ENCODE measurements at regions not wholly inside any gene's neighbourhood (a gene's known extent, or its start where the extent isn't known, plus 50 kb on each side); places are given as distances from the start of the nearest gene placed in this dataset.

- TF ChIP-seq CTCF (IDR thresholded peaks at IDR 0.05), result no peak
- TF ChIP-seq POLR2A (IDR thresholded peaks at IDR 0.05), result no peak
These were observed 115.4 kb downstream of the ZNF608 start for GRCh38 chr5:124630767-124631704.
